ENCODE measurements at regions not wholly inside any gene's neighbourhood (a gene's known extent, or its start where the extent isn't known, plus 50 kb on each side); places are given as distances from the start of the nearest gene placed in this dataset.
"Not testable (repeated sequence)": the region's sequence is repeated elsewhere in the genome, so short reads cannot be mapped to it uniquely, and the experiment has no call there.

- DNase-seq: no peak
These were observed 251.5 kb upstream of the CWC22 start for GRCh38 chr2:180258579-180258978.

DNA sequence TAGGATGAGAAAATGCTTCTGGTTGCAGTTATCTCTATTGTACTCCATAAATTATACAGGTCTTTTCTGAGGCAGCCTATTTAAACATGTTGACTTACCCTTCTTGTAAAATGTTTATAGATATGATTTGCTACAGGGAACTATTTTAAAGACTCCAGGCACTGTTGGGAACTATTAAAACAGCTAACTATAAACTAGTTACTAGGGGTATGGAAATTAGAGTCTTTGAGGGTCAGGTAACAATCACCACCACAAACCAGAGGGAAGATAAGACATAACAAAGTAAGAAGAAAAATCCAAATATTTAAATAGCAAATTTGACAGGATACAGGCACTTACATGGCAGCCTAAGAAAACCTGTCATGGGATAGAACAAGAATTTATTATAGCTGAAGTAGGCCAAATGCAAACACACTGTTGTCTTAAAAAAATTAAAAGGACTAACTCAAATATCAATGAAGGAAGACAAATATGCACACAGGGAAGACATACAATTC is 251.0 kb upstream of the CWC22 start:
- no peak for DNase-seq

GRCh38 chr2:180257247-180257646 is 250.2 kb upstream of the CWC22 start:
- DNase-seq: no peak

- DNase-seq: no peak
These were observed 248.9 kb upstream of the CWC22 start for GRCh38 chr2:180255981-180256380.

DNA sequence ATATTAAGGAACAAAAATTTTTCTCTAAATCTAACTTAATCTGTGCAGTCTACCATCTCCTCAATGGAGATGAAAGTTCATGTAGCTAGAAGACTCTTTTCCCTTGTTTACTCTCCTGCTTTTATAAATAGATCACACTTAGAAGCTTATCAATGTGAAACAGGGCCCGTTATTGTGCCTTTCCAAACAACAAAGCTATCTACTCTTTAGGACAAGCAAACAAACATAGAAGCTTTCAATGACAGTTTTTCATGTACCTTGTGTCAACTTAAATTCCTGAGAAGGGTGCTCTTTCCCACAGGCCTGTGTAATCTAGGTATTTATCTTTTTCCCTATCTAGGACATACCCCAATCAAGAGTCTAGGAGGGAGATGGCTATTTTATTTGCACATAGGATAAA is 247.8 kb upstream of the CWC22 start:
- no peak for DNase-seq

DNA sequence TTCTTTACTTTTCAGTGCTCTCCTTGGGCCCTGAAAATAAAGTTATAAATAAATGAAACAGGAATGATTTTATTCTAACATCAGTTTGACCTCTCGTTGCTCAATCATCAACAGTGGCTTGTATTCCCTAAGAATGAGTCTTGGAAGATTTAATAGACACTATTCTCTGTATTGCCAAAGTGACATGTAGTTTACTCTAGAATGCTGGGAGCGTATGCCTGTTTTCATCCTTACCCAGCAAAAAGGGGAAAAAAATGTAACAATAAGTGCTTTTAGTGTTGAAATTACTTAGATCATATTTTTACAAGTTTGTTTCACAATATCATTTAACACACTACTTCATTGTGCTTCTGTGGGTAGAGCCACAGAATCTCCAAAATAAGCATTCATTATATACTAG is 240.6 kb upstream of the CWC22 start:
- DNase-seq: no peak

DNA sequence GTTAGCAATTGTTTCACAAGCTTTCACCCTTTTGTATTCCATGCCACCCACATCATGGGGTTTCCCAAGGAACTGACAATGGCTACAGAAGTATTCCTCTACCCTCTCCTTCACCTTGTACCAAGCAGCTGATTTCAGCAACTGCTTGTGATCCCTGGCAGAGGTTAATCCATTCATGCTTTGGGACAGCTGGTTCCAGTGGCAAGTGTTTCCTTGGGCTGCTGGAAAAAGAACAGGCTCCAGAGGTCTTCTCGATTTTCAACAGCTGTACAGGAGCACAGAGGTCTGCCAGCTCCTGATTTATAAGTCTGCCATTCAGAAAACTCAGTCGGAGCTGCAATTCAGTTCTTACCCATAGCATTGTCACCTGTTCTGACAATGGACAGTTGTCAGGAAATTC is 239.2 kb upstream of the CWC22 start:
- no peak for DNase-seq

DNA sequence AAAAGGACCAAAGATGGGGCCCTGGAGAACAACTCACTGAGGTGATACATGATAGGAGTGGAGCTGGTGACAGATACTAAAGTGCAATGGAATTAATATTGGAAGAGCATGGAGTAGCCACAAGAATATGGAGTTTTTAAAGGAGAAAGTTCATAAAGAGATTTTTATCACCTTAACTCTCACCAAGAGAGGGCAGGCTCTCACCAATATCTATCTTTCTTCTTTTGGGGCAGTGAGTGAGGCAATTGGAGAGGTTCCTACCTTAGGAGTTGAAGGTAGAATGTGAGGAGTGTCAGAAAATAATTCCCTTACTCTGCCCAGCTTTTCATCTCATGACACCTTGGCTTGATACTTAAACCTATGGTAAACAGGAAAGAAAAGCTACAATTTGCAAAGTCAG is 233.7 kb upstream of the CWC22 start:
- DNase-seq: no peak

- DNase-seq: no peak
These were observed 231.6 kb upstream of the CWC22 start for GRCh38 chr2:180238729-180239128.

DNA sequence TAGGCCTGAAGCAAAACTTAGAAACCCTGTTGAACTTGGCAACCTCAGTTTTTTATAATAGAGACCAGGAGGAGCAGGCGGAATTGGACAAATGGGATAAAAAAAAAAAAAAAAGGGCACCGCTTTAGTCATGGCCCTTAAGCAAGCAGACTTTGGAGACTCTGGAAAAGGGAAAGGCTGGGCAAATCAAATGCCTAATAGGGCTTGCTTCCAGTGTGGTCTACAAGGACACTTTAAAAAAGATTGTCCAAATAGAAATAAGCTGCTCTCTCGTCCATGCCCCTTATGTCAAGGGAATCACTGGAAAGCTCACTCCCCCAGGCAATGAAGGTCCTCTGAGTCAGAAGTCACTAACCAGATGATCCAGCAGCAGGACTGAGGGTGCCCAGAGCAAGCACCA is 229.0 kb upstream of the CWC22 start:
- DNase-seq: not testable (repeated sequence)

DNA sequence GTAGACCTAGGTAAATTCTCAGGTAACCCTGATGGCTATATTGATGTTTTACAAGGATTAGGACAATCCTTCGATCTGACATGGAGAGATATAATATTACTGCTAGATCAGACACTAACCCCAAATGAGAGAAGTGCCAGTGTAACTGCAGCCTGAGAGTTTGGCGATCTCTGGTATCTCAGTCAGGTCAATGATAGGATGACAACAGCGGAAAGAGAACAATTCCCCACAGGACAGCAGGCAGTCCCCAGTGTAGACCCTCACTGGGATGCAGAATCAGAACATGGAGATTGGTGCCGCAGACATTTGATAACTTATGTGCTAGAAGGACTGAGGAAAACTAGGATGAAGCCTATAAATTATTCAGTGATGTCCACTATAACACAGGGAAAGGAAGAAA is 228.4 kb upstream of the CWC22 start:
- not testable (repeated sequence) for DNase-seq

DNA sequence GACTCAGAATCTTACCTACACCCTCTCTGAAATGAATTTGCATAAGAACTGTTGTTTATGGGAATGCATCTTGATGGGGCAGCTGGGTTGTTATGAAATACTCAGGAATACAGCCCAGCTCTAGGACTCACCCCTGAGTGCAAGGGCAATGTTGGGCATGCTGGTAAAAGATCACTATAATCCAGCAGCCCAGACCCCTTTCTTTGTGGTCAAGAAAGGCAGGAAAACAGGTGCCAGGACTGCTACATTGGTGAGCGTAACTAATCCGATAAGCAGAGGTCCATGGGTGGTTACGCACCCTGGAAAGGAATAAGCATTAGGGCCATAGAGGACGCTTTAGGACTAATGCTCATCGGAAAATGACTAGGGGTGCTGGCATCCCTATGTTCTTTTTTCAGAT is 227.9 kb upstream of the CWC22 start:
- DNase-seq: not testable (repeated sequence)

- no peak for DNase-seq
These were observed 223.9 kb upstream of the CWC22 start for GRCh38 chr2:180231015-180231414.

- no peak for DNase-seq
These were observed 220.4 kb upstream of the CWC22 start for GRCh38 chr2:180227461-180227860.

- DNase-seq: no peak
These were observed 218.0 kb upstream of the CWC22 start for GRCh38 chr2:180225118-180225517.

- no peak for DNase-seq
These were observed 215.5 kb upstream of the CWC22 start for GRCh38 chr2:180222644-180223043.

DNA sequence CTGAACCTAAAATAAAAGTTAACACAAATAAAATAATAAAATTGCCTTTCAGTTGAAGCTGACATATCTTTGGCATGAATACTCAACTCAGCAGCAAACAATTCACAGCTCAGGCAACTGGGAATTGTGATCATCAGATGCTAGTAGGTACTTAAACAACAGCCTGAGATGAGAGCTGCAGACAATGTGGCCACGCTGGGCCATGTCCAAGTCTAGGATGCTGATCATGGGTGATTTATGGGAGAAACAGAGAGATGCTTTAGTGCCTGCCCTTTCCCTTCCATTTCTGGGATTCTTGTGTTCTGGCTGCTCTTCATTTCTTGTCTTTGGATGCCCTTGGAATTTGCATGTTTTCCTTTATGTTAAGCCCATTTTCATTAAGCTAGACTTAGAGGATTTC is 212.4 kb upstream of the CWC22 start:
- no peak for DNase-seq

- no peak for DNase-seq
These were observed 201.7 kb upstream of the CWC22 start for GRCh38 chr2:180208841-180209240.

GRCh38 chr2:180205621-180206235 is 198.6 kb upstream of the CWC22 start:
- no peak for DNase-seq

DNA sequence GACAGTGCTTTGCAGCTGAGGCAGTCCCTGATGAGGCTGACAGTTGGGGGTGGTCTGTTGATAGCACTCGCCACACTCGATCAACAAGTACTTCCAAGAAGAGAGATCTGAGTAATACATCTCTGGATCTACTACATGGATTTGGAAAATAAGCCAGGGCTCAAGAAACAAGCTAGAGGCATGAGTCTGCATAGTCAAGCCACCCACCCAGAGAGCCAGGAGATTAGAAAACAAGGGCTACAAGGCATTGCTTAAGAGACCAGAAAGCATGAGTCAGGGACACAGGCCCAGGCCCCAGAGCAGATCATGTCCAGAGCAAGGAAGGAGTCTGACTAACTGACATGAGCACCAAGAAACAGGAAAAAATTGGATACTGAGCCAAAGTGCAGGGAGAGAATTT is 196.9 kb upstream of the CWC22 start:
- no peak for DNase-seq

DNA sequence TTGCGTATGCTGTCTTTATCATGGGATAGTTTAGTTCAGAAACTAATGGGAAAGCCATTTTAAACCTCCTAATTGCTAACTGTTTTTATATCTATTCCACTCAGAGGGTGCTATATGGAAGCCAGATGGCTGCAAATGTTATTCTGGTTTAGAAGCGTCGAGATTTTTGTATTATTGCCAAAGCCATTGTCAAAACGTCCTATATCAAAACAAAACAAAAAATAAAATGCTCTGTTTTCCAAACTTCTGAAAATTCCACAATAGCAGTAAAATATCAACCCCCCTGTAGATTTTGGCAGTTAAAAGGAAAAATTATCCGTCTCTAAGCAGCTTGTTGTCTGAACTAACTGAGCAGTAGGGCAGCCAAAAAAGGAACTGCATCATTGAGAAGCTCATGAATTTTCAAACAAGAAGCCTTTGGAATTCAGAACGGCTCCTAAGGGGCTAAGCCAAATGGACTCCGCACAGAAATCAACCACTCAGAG is 195.4 kb upstream of the CWC22 start:
- DNase-seq: no peak

DNA sequence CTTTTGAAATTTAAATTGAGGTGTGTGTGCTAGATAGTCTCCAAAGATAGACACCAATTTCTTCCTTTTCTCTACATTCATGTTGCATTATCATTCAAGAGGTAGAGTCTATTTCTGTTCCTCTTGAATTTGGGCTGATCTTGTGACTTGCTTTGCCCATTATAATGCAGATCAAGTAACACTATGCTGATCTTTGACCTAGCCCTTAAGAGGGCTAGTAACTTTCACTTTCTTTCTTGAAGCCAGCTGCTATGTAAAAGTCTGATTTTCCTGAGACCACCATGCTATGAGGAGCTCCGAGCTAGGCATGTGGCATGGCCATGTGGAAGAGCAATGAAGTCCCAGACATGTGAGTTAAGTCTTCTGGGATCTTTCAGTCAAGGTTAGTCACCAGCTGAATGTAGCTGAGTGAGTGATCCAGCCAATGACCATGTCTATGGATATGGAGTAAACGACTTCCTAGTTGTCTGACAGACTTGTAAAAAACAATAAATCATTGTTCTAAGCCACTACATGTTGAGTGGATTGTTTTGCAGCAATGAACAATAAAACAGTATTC is 189.4 kb upstream of the CWC22 start:
- no peak for DNase-seq

DNA sequence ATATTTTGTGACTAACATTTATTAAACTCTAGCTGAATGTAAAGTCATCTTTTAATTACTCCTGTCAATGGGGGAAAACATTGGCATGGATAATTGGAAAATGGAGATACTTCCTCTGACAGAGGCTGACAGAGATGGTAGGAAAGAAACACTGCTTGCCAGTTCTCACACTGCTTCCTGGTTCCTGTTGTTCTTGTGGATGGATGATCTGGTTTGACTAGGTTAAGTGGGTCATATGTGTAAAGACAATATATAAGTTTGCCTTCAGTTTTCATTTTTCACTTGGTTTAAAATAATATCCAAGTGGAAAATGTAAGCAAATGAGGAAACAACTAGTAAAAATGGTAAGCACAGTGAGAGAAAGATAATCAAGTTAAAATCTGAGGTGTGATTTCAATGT is 188.8 kb upstream of the CWC22 start:
- no peak for DNase-seq

GRCh38 chr2:180191432-180192124 is 184.5 kb upstream of the CWC22 start:
- DNase-seq: no peak
